ENCODE measurements at regions not wholly inside any gene's neighbourhood (a gene's known extent, or its start where the extent isn't known, plus 50 kb on each side); places are given as distances from the start of the nearest gene placed in this dataset.

GRCh38 chrX:107574054-107574683 lies 54.1 kb upstream of the PRPS1 start:
- Mint-ChIP-seq H3K27ac (no peak overlapping the region), H3K4me3 (no peak overlapping the region), H3K36me3 (no peaks in the 10 kb centered on the region), H3K4me1 (peaks cover 0 to 2% (median 0%) of the 10 kb centered on the region in 7 donors), H3K9me3 (peaks cover 0 to 4% (median 0%) of the 10 kb centered on the region in 11 donors), H3K27me3 (no peaks in the 10 kb centered on the region)
- ChIA-PET POLR2A (interaction anchor here (0.5 kb wide), 1 partner anchor 37 kb away, joined by 3 read pairs; no protein-coding TSS in a partner anchor), CTCF (no interaction called here)
- H3K4me1 ChIP-seq (ENCODE audit: control insufficient read depth in 2 of 2, insufficient read depth in 2 of 2, low read length in 2 of 2): no peaks in the 10 kb centered on the region
- no peak overlapping the region for H3K4me3 ChIP-seq (ENCODE audit: low read length)
- ATAC-seq (no peak), DNase-seq (no peak)
- intact Hi-C loops (cut with micrococcal nuclease): no loop called here
- no peaks in the 10 kb centered on the region for H3K9me3 ChIP-seq (ENCODE audit: control insufficient read depth in 2 of 3, low read length in 3 of 3)
- H3K27me3 ChIP-seq (ENCODE audit: control insufficient read depth in 2 of 2, insufficient read depth in 2 of 2, low read length in 2 of 2): no peaks in the 10 kb centered on the region
- no peak overlapping the region for H3K27ac ChIP-seq (ENCODE audit: low read depth, low read length)
- no peaks in the 10 kb centered on the region for H3K36me3 ChIP-seq (ENCODE audit: control insufficient read depth in 2 of 3, insufficient read depth in 3 of 3, low read length in 3 of 3)

GRCh38 chrX:107574711-107575110 lies 53.6 kb upstream of the PRPS1 start:
- Mint-ChIP-seq H3K9me3 (peaks cover 0 to 4% (median 0%) of the 10 kb centered on the region in 11 donors), H3K27ac (no peak overlapping the region), H3K4me1 (peaks cover 0 to 1% (median 0%) of the 10 kb centered on the region in 7 donors), H3K36me3 (no peaks in the 10 kb centered on the region), H3K27me3 (no peaks in the 10 kb centered on the region), H3K4me3 (no peak overlapping the region)
- Histone ChIP-seq H3K36me3 (ENCODE audit: control insufficient read depth in 2 of 3, insufficient read depth in 3 of 3, low read length in 3 of 3) (no peaks in the 10 kb centered on the region), H3K27me3 (ENCODE audit: control insufficient read depth in 2 of 2, insufficient read depth in 2 of 2, low read length in 2 of 2) (no peaks in the 10 kb centered on the region), H3K4me3 (ENCODE audit: low read length) (no peak overlapping the region), H3K27ac (ENCODE audit: low read depth, low read length) (no peak overlapping the region), H3K9me3 (ENCODE audit: control insufficient read depth in 2 of 3, low read length in 3 of 3) (no peaks in the 10 kb centered on the region), H3K4me1 (ENCODE audit: control insufficient read depth in 2 of 2, insufficient read depth in 2 of 2, low read length in 2 of 2) (no peaks in the 10 kb centered on the region)
- intact Hi-C loops (cut with micrococcal nuclease): no loop called here
- ATAC-seq (no peak), DNase-seq (no peak)
- ChIA-PET POLR2A (interaction anchor here (0.5 kb wide), 1 partner anchor 37 kb away, joined by 3 read pairs; no protein-coding TSS in a partner anchor), CTCF (no interaction called here)

- Histone ChIP-seq H3K27ac (ENCODE audit: low read depth, low read length) (no peak overlapping the region), H3K27me3 (ENCODE audit: control insufficient read depth in 2 of 2, insufficient read depth in 2 of 2, low read length in 2 of 2) (no peaks in the 10 kb centered on the region), H3K4me3 (ENCODE audit: low read length) (no peak overlapping the region), H3K4me1 (ENCODE audit: control insufficient read depth in 2 of 2, insufficient read depth in 2 of 2, low read length in 2 of 2) (no peaks in the 10 kb centered on the region), H3K9me3 (ENCODE audit: control insufficient read depth in 2 of 3, low read length in 3 of 3) (no peaks in the 10 kb centered on the region), H3K36me3 (ENCODE audit: control insufficient read depth in 2 of 3, insufficient read depth in 3 of 3, low read length in 3 of 3) (no peaks in the 10 kb centered on the region)
- Mint-ChIP-seq H3K27me3 (no peaks in the 10 kb centered on the region), H3K9me3 (peaks cover 0 to 4% (median 0%) of the 10 kb centered on the region in 11 donors), H3K4me3 (no peak overlapping the region), H3K36me3 (no peaks in the 10 kb centered on the region), H3K4me1 (no peaks in the 10 kb centered on the region), H3K27ac (no peak overlapping the region)
- ChIA-PET CTCF (no interaction called here), POLR2A (no interaction called here)
- ATAC-seq (no peak), DNase-seq (no peak)
- intact Hi-C loops (cut with micrococcal nuclease): no loop called here
Observed at GRCh38 chrX:107576392-107576791, 51.9 kb upstream of the PRPS1 start.

GRCh38 chrX:107576841-107577240 lies 51.5 kb upstream of the PRPS1 start:
- CTCF ChIA-PET: no interaction called here
- no peak overlapping the region for H3K27ac Mint-ChIP-seq

GRCh38 chrX:107577933-107578332 lies 50.4 kb upstream of the PRPS1 start:
- H3K4me3 ChIP-seq (ENCODE audit: low read length): no peak overlapping the region

More at GRCh38 chrX:107576841-107577240, 51.5 kb upstream of the PRPS1 start:
- Mint-ChIP-seq H3K27me3 (no peaks in the 10 kb centered on the region), H3K4me1 (no peaks in the 10 kb centered on the region), H3K36me3 (no peaks in the 10 kb centered on the region), H3K4me3 (no peak overlapping the region), H3K9me3 (peaks cover 0 to 4% (median 0%) of the 10 kb centered on the region in 11 donors)
- Histone ChIP-seq H3K27ac (ENCODE audit: low read depth, low read length) (no peak overlapping the region), H3K27me3 (ENCODE audit: control insufficient read depth in 2 of 2, insufficient read depth in 2 of 2, low read length in 2 of 2) (no peaks in the 10 kb centered on the region), H3K36me3 (ENCODE audit: control insufficient read depth in 2 of 3, insufficient read depth in 3 of 3, low read length in 3 of 3) (no peaks in the 10 kb centered on the region), H3K4me3 (ENCODE audit: low read length) (no peak overlapping the region), H3K9me3 (ENCODE audit: control insufficient read depth in 2 of 3, low read length in 3 of 3) (no peaks in the 10 kb centered on the region), H3K4me1 (ENCODE audit: control insufficient read depth in 2 of 2, insufficient read depth in 2 of 2, low read length in 2 of 2) (no peaks in the 10 kb centered on the region)
- POLR2A ChIA-PET: no interaction called here
- ATAC-seq (no peak), DNase-seq (no peak)
- intact Hi-C loops (cut with micrococcal nuclease): no loop called here

More at GRCh38 chrX:107577933-107578332, 50.4 kb upstream of the PRPS1 start:
- ATAC-seq (no peak), DNase-seq (no peak)
- Mint-ChIP-seq H3K27me3 (no peaks in the 10 kb centered on the region), H3K9me3 (peaks cover 0 to 5% (median 0%) of the 10 kb centered on the region in 11 donors), H3K4me1 (no peaks in the 10 kb centered on the region), H3K4me3 (no peak overlapping the region), H3K27ac (no peak overlapping the region), H3K36me3 (no peaks in the 10 kb centered on the region)
- no peaks in the 10 kb centered on the region for H3K27me3 ChIP-seq (ENCODE audit: control insufficient read depth in 2 of 2, insufficient read depth in 2 of 2, low read length in 2 of 2)
- POLR2A ChIA-PET: no interaction called here
- H3K9me3 ChIP-seq (ENCODE audit: control insufficient read depth in 2 of 3, low read length in 3 of 3): no peaks in the 10 kb centered on the region
- intact Hi-C loops (cut with micrococcal nuclease): no loop called here
- CTCF ChIA-PET: no interaction called here
- no peak overlapping the region for H3K27ac ChIP-seq (ENCODE audit: low read depth, low read length)
- no peaks in the 10 kb centered on the region for H3K36me3 ChIP-seq (ENCODE audit: control insufficient read depth in 2 of 3, insufficient read depth in 3 of 3, low read length in 3 of 3)
- H3K4me1 ChIP-seq (ENCODE audit: control insufficient read depth in 2 of 2, insufficient read depth in 2 of 2, low read length in 2 of 2): no peaks in the 10 kb centered on the region
